ENCODE measurements at regions not wholly inside any gene's neighbourhood (a gene's known extent, or its start where the extent isn't known, plus 50 kb on each side); places are given as distances from the start of the nearest gene placed in this dataset.

- no peaks in the 10 kb centered on the region for H3K9me3 ChIP-seq (ENCODE audit: control insufficient read depth, low read length)
- H3K27me3 ChIP-seq (ENCODE audit: control insufficient read depth, insufficient read depth, low read length, poor library complexity, severe bottlenecking) = no peaks in the 10 kb centered on the region
- TF ChIP-seq, protein P1, sequence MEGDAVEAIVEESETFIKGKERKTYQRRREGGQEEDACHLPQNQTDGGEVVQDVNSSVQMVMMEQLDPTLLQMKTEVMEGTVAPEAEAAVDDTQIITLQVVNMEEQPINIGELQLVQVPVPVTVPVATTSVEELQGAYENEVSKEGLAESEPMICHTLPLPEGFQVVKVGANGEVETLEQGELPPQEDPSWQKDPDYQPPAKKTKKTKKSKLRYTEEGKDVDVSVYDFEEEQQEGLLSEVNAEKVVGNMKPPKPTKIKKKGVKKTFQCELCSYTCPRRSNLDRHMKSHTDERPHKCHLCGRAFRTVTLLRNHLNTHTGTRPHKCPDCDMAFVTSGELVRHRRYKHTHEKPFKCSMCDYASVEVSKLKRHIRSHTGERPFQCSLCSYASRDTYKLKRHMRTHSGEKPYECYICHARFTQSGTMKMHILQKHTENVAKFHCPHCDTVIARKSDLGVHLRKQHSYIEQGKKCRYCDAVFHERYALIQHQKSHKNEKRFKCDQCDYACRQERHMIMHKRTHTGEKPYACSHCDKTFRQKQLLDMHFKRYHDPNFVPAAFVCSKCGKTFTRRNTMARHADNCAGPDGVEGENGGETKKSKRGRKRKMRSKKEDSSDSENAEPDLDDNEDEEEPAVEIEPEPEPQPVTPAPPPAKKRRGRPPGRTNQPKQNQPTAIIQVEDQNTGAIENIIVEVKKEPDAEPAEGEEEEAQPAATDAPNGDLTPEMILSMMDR (conservative IDR thresholded peaks at IDR 0.05) = no peak
- no peaks in the 10 kb centered on the region for H3K4me1 ChIP-seq (ENCODE audit: control insufficient read depth, insufficient read depth, low read length)
- Mint-ChIP-seq H3K9me3 (no peaks in the 10 kb centered on the region), H3K27ac (no peak overlapping the region), H3K4me3 (no peak overlapping the region), H3K36me3 (ENCODE audit: low read depth) (no peaks in the 10 kb centered on the region), H3K27me3 (ENCODE audit: insufficient read depth) (no peaks in the 10 kb centered on the region), H3K4me1 (peaks cover 11% of the 10 kb centered on the region)
- 100% methylated on average over 2 of the region's 2 CpGs; no CpG with 5 or more reads in 1 of the 2 experiments for WGBS, 2 experiments (ENCODE audit: insufficient coverage in 1 of 2, insufficient read length in 1 of 2)
- H3K36me3 ChIP-seq (ENCODE audit: control insufficient read depth, insufficient read depth, low read length) = no peaks in the 10 kb centered on the region
- H3K4me3 ChIP-seq (ENCODE audit: low read length) = no peak overlapping the region
- DNase-seq = no peak
- no peak overlapping the region for H3K27ac ChIP-seq (ENCODE audit: low read depth, low read length)
- no peak overlapping the region for H3K9ac ChIP-seq (ENCODE audit: extremely low read depth, low read length, poor library complexity, severe bottlenecking)
Observed at GRCh38 chr5:12759377-12759776, 855.1 kb upstream of the CTNND2 start.

GRCh38 chr5:12757035-12757434 is 852.8 kb upstream of the CTNND2 start:
- Histone ChIP-seq H3K36me3 (ENCODE audit: control insufficient read depth, insufficient read depth, low read length) (no peaks in the 10 kb centered on the region), H3K27me3 (ENCODE audit: control insufficient read depth, insufficient read depth, low read length, poor library complexity, severe bottlenecking) (no peaks in the 10 kb centered on the region), H3K27ac (ENCODE audit: low read depth, low read length) (no peak overlapping the region), H3K9ac (ENCODE audit: extremely low read depth, low read length, poor library complexity, severe bottlenecking) (no peak overlapping the region), H3K9me3 (ENCODE audit: control insufficient read depth, low read length) (no peaks in the 10 kb centered on the region), H3K4me3 (ENCODE audit: low read length) (no peak overlapping the region), H3K4me1 (ENCODE audit: control insufficient read depth, insufficient read depth, low read length) (no peaks in the 10 kb centered on the region)
- H3K36me3 Mint-ChIP-seq (ENCODE audit: low read depth) = no peaks in the 10 kb centered on the region
- DNase-seq = no peak
- no peak overlapping the region for H3K27ac Mint-ChIP-seq
- H3K4me1 Mint-ChIP-seq = peaks cover 14% of the 10 kb centered on the region
- H3K27me3 Mint-ChIP-seq (ENCODE audit: insufficient read depth) = no peaks in the 10 kb centered on the region
- no peaks in the 10 kb centered on the region for H3K9me3 Mint-ChIP-seq
- no peak overlapping the region for H3K4me3 Mint-ChIP-seq
- TF ChIP-seq, protein P1 (conservative IDR thresholded peaks at IDR 0.05) = no peak

DNA sequence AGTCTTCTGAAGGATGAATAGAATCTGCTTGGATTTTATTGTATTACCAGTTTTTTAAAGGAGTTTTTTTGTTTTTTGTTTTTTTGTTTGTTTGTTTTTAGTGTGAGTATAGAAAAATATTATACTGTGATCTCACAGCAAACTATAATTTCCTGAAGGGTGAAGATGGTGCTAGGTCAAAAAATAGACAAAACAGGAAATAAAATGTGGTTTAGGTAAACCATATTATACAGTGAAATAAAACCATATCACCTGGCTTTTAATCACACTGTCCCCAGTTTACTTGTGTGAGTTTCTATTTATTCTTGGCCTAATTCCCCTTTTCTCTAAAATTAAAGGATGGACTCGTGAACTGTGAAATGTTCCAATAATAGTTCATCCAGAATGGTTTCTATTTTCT is 841.3 kb upstream of the CTNND2 start:
- no peak overlapping the region for H3K4me3 Mint-ChIP-seq
- Histone ChIP-seq H3K9me3 (ENCODE audit: control insufficient read depth, low read length) (no peaks in the 10 kb centered on the region), H3K4me3 (ENCODE audit: low read length) (no peak overlapping the region), H3K36me3 (ENCODE audit: control insufficient read depth, insufficient read depth, low read length) (no peaks in the 10 kb centered on the region), H3K27me3 (ENCODE audit: control insufficient read depth, insufficient read depth, low read length, poor library complexity, severe bottlenecking) (peaks cover 17% of the 10 kb centered on the region), H3K9ac (ENCODE audit: extremely low read depth, low read length, poor library complexity, severe bottlenecking) (no peak overlapping the region), H3K27ac (ENCODE audit: low read depth, low read length) (no peak overlapping the region), H3K4me1 (ENCODE audit: control insufficient read depth, insufficient read depth, low read length) (no peaks in the 10 kb centered on the region)
- DNase-seq = no peak
- no peak overlapping the region for H3K27ac Mint-ChIP-seq
- H3K4me1 Mint-ChIP-seq = peaks cover 3% of the 10 kb centered on the region
- no peaks in the 10 kb centered on the region for H3K36me3 Mint-ChIP-seq (ENCODE audit: low read depth)
- H3K9me3 Mint-ChIP-seq = no peaks in the 10 kb centered on the region
- TF ChIP-seq, protein P1 (conservative IDR thresholded peaks at IDR 0.05) = no peak
- peaks cover 4% of the 10 kb centered on the region for H3K27me3 Mint-ChIP-seq (ENCODE audit: insufficient read depth)
- WGBS, 2 experiments (ENCODE audit: insufficient coverage in 1 of 2, insufficient read length in 1 of 2) = 80 to 90% methylated on average over 1 of the region's 1 CpG
